ENCODE measurements at regions not wholly inside any gene's neighbourhood (a gene's known extent, or its start where the extent isn't known, plus 50 kb on each side); places are given as distances from the start of the nearest gene placed in this dataset.

- no peaks in the 10 kb centered on the region for H3K4me1 Mint-ChIP-seq (ENCODE audit: low read depth)
- Histone ChIP-seq H3K4me1 (ENCODE audit: insufficient read depth, low read length) (no peaks in the 10 kb centered on the region), H3K27ac (ENCODE audit: low read depth in 1 of 2, low read length in 2 of 2) (no peak overlapping the region), H3K4me3 (ENCODE audit: low read length) (no peak overlapping the region), H3K36me3 (ENCODE audit: insufficient read depth, low read length) (no peaks in the 10 kb centered on the region), H3K27me3 (ENCODE audit: control insufficient read depth in 1 of 2, insufficient read depth in 2 of 2, low read length in 2 of 2) (no peaks in the 10 kb centered on the region), H3K9me3 (ENCODE audit: control insufficient read depth in 1 of 2, insufficient read depth in 1 of 2, low read length in 2 of 2) (peaks cover 3 to 30% of the 10 kb centered on the region in 2 experiments)
- TF ChIP-seq CTCF (IDR thresholded peaks at IDR 0.05), result no peak
- H3K27ac Mint-ChIP-seq, result no peak overlapping the region
- H3K9me3 Mint-ChIP-seq, result peaks cover 5% of the 10 kb centered on the region
- ChIA-PET CTCF (no interaction called here), POLR2A (no interaction called here)
- peaks cover 6% of the 10 kb centered on the region for H3K36me3 Mint-ChIP-seq (ENCODE audit: low read depth)
- DNase-seq (no peak), ATAC-seq (ENCODE audit: poor library complexity) (no peak)
- no peak overlapping the region for H3K4me3 Mint-ChIP-seq
- H3K27me3 Mint-ChIP-seq, result no peaks in the 10 kb centered on the region
- intact Hi-C loops (cut with DNase I, micrococcal nuclease), result no loop called here
Observed at GRCh38 chr2:225275443-225275842, 124.1 kb upstream of the NYAP2 start.

GRCh38 chr2:225274751-225275150 lies 124.8 kb upstream of the NYAP2 start:
- H3K9me3 Mint-ChIP-seq, result peaks cover 5% of the 10 kb centered on the region
- H3K27me3 ChIP-seq (ENCODE audit: control insufficient read depth in 1 of 2, insufficient read depth in 2 of 2, low read length in 2 of 2), result no peaks in the 10 kb centered on the region
- POLR2A ChIA-PET, result no interaction called here
- H3K27ac ChIP-seq (ENCODE audit: low read depth in 1 of 2, low read length in 2 of 2), result no peak overlapping the region
- no peaks in the 10 kb centered on the region for H3K4me1 ChIP-seq (ENCODE audit: insufficient read depth, low read length)
- H3K27ac Mint-ChIP-seq, result no peak overlapping the region
- CTCF ChIA-PET, result no interaction called here
- H3K4me3 ChIP-seq (ENCODE audit: low read length), result no peak overlapping the region
- intact Hi-C loops (cut with DNase I, micrococcal nuclease), result no loop called here
- no peaks in the 10 kb centered on the region for H3K27me3 Mint-ChIP-seq
- H3K4me1 Mint-ChIP-seq (ENCODE audit: low read depth), result no peaks in the 10 kb centered on the region
- no peak for ATAC-seq (ENCODE audit: poor library complexity)
- DNase-seq, result no peak
- H3K36me3 ChIP-seq (ENCODE audit: insufficient read depth, low read length), result no peaks in the 10 kb centered on the region
- TF ChIP-seq CTCF (IDR thresholded peaks at IDR 0.05), result no peak
- H3K4me3 Mint-ChIP-seq, result no peak overlapping the region
- peaks cover 3 to 30% of the 10 kb centered on the region in 2 experiments for H3K9me3 ChIP-seq (ENCODE audit: control insufficient read depth in 1 of 2, insufficient read depth in 1 of 2, low read length in 2 of 2)
- peaks cover 6% of the 10 kb centered on the region for H3K36me3 Mint-ChIP-seq (ENCODE audit: low read depth)

- ATAC-seq (ENCODE audit: poor library complexity) (no peak), DNase-seq (no peak)
- TF ChIP-seq CTCF (IDR thresholded peaks at IDR 0.05), result no peak
- no peaks in the 10 kb centered on the region for H3K36me3 ChIP-seq (ENCODE audit: insufficient read depth, low read length)
- ChIA-PET CTCF (interaction anchor here (0.7 kb wide), 1 partner anchor 11 kb away, joined by 3 read pairs; no protein-coding TSS in a partner anchor), POLR2A (no interaction called here)
- H3K4me3 ChIP-seq (ENCODE audit: low read length), result no peak overlapping the region
- intact Hi-C loops (cut with DNase I, micrococcal nuclease), result no loop called here
- Mint-ChIP-seq H3K9me3 (peaks cover 2% of the 10 kb centered on the region), H3K27me3 (no peaks in the 10 kb centered on the region), H3K4me3 (no peak overlapping the region), H3K4me1 (ENCODE audit: low read depth) (no peaks in the 10 kb centered on the region), H3K27ac (no peak overlapping the region), H3K36me3 (ENCODE audit: low read depth) (peaks cover 6% of the 10 kb centered on the region)
- H3K4me1 ChIP-seq (ENCODE audit: insufficient read depth, low read length), result no peaks in the 10 kb centered on the region
- peaks cover 0 to 18% of the 10 kb centered on the region in 2 experiments for H3K9me3 ChIP-seq (ENCODE audit: control insufficient read depth in 1 of 2, insufficient read depth in 1 of 2, low read length in 2 of 2)
- H3K27me3 ChIP-seq (ENCODE audit: control insufficient read depth in 1 of 2, insufficient read depth in 2 of 2, low read length in 2 of 2), result no peaks in the 10 kb centered on the region
- H3K27ac ChIP-seq (ENCODE audit: low read depth in 1 of 2, low read length in 2 of 2), result no peak overlapping the region
Observed at GRCh38 chr2:225272173-225272572, 127.3 kb upstream of the NYAP2 start.
